ENCODE measurements at regions not wholly inside any gene's neighbourhood (a gene's known extent, or its start where the extent isn't known, plus 50 kb on each side); places are given as distances from the start of the nearest gene placed in this dataset.

- H3K27ac ChIP-seq (replicated peaks) = no peak overlapping the region
- no peaks in the 10 kb centered on the region for H3K27me3 ChIP-seq (ENCODE audit: insufficient read depth, poor library complexity, severe bottlenecking)
- TF ChIP-seq SPI1 (IDR thresholded peaks at IDR 0.05; ENCODE audit: borderline replicate concordance, low read depth) (no peak), GABPA (IDR thresholded peaks at IDR 0.05; ENCODE audit: low read depth) (no peak), CTCF (IDR thresholded peaks at IDR 0.05; ENCODE audit: insufficient read depth, low read length) (no peak)
- TF ChIP-seq, protein P1, sequence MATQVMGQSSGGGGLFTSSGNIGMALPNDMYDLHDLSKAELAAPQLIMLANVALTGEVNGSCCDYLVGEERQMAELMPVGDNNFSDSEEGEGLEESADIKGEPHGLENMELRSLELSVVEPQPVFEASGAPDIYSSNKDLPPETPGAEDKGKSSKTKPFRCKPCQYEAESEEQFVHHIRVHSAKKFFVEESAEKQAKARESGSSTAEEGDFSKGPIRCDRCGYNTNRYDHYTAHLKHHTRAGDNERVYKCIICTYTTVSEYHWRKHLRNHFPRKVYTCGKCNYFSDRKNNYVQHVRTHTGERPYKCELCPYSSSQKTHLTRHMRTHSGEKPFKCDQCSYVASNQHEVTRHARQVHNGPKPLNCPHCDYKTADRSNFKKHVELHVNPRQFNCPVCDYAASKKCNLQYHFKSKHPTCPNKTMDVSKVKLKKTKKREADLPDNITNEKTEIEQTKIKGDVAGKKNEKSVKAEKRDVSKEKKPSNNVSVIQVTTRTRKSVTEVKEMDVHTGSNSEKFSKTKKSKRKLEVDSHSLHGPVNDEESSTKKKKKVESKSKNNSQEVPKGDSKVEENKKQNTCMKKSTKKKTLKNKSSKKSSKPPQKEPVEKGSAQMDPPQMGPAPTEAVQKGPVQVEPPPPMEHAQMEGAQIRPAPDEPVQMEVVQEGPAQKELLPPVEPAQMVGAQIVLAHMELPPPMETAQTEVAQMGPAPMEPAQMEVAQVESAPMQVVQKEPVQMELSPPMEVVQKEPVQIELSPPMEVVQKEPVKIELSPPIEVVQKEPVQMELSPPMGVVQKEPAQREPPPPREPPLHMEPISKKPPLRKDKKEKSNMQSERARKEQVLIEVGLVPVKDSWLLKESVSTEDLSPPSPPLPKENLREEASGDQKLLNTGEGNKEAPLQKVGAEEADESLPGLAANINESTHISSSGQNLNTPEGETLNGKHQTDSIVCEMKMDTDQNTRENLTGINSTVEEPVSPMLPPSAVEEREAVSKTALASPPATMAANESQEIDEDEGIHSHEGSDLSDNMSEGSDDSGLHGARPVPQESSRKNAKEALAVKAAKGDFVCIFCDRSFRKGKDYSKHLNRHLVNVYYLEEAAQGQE (IDR thresholded peaks at IDR 0.05; ENCODE audit: insufficient replicate concordance, low read depth) = no peak
- DNase-seq (ENCODE audit: low read depth in 1 of 2, low spot score in 1 of 2) = no peak
- no peak overlapping the region for H3K4me3 ChIP-seq (replicated peaks; ENCODE audit: insufficient read depth, low read length)
Observed at GRCh38 chr3:182000447-182000846, 288.7 kb downstream of the SOX2 start.

GRCh38 chr3:182005219-182005618 lies 293.5 kb downstream of the SOX2 start:
- DNase-seq (ENCODE audit: low read depth in 1 of 2, low spot score in 1 of 2) = no peak
- Histone ChIP-seq H3K27ac (replicated peaks) (no peak overlapping the region), H3K27me3 (ENCODE audit: insufficient read depth, poor library complexity, severe bottlenecking) (no peaks in the 10 kb centered on the region), H3K4me3 (replicated peaks; ENCODE audit: insufficient read depth, low read length) (no peak overlapping the region)
- no peak for TF ChIP-seq SPI1 (IDR thresholded peaks at IDR 0.05; ENCODE audit: borderline replicate concordance, low read depth)
- TF ChIP-seq, protein P1 (IDR thresholded peaks at IDR 0.05; ENCODE audit: insufficient replicate concordance, low read depth) = no peak
- no peak for TF ChIP-seq GABPA (IDR thresholded peaks at IDR 0.05; ENCODE audit: low read depth)
- no peak for TF ChIP-seq POLR2AphosphoS5 (IDR thresholded peaks at IDR 0.05; ENCODE audit: low read depth)
- TF ChIP-seq CTCF (IDR thresholded peaks at IDR 0.05; ENCODE audit: insufficient read depth, low read length) = no peak

DNA sequence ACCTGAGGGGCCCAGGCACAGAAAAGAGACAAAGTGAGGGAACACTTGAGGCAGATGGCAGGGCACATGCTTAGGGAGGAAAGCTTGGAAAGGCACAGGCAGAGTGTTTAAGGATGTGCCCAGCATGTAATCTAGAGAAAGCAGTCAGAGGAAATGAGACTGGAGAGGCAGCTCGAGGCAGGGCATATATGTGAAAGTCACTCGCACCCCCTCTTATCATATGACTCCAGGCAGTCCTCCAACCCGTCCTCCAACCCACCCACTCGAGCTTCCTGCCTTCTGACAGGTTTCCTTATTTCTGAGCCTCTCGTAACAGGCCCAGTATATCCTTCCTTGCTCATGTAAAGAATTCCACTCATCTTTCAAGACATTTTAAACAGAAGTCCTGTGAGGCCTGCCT lies 294.0 kb downstream of the SOX2 start:
- Histone ChIP-seq H3K27me3 (ENCODE audit: insufficient read depth, poor library complexity, severe bottlenecking) (no peaks in the 10 kb centered on the region), H3K27ac (replicated peaks) (no peak overlapping the region), H3K4me3 (replicated peaks; ENCODE audit: insufficient read depth, low read length) (no peak overlapping the region)
- TF ChIP-seq CTCF (IDR thresholded peaks at IDR 0.05; ENCODE audit: insufficient read depth, low read length) (no peak), SPI1 (IDR thresholded peaks at IDR 0.05; ENCODE audit: borderline replicate concordance, low read depth) (no peak), POLR2AphosphoS5 (IDR thresholded peaks at IDR 0.05; ENCODE audit: low read depth) (no peak), GABPA (IDR thresholded peaks at IDR 0.05; ENCODE audit: low read depth) (no peak)
- TF ChIP-seq, protein P1 (IDR thresholded peaks at IDR 0.05; ENCODE audit: insufficient replicate concordance, low read depth) = no peak
- no peak for DNase-seq (ENCODE audit: low read depth in 1 of 2, low spot score in 1 of 2)

All from HL-60 (cell line).